Left lung (tissue), 4 donors: ENCODE measurements at regions not wholly inside any gene's neighbourhood (a gene's known extent, or its start where the extent isn't known, plus 50 kb on each side); places are given as distances from the start of the nearest gene placed in this dataset.
A peak's percentile ranks its signal among the peaks of the same experiment; 100 is the strongest.

Experiments
- ATAC-seq: fragments of 200-7000 bp; cut with Tn5 transposase; one replicate; pipeline ENCODE4 v1.9.1; 2020; ENCODE audit warnings: moderate library complexity
- DNase-seq, 4 donors: peaks; one replicate each; pipeline ENCODE4 v3.0.0-alpha.2; 2013 to 2020
- H3K27ac ChIP-seq, 2 donors: fragments of 200-600 bp; sonication (generic) in 1 of 2; one replicate each; pipeline versions ENCODE4 v1.5.0 to v1.8.0; 2020 to 2021
- H3K27me3 ChIP-seq, 2 donors: fragments of 200-600 bp; sonication (generic) in 1 of 2; one replicate each; pipeline versions ENCODE4 v1.5.0 to v1.8.0; 2020 to 2021
- H3K36me3 ChIP-seq, 2 donors: fragments of 200-600 bp; sonication (generic) in 1 of 2; one replicate each; pipeline versions ENCODE4 v1.5.0 to v1.8.0; 2020 to 2021
- H3K4me1 ChIP-seq, 2 donors: fragments of 200-600 bp; one replicate each; pipeline ENCODE4 v1.8.0; 2021
- H3K4me3 ChIP-seq, 2 donors: fragments of 200-600 bp; sonication (generic) in 1 of 2; one replicate each; pipeline versions ENCODE4 v1.5.0 to v1.8.0; 2020 to 2021; ENCODE audit warnings: mild to moderate bottlenecking in 1 of 2
- H3K9me3 ChIP-seq, 2 donors: fragments of 200-600 bp; sonication (generic) in 1 of 2; one replicate each; pipeline versions ENCODE4 v1.5.0 to v1.8.0; 2020 to 2021
- intact Hi-C, 2 donors: fragments of 100-400 bp; cut with DNase I; formaldehyde crosslinking; loops; one replicate each; pipeline versions ENCODE4 v1.11.2 to v1.14.2; 2022
- TF ChIP-seq, protein P1 (sequence below), 2 donors: fragments of 200-600 bp; sonication (generic) in 1 of 2; IDR thresholded peaks; one replicate each; pipeline versions ENCODE4 v1.5.0 to v1.8.0; 2021; ENCODE audit warnings: antibody characterized with exemption in 2 of 2
- donor health status: DM: no; HTN: yes; CAD: no.
- donor health status: DM: no; HTN: no; CAD: no.

DNA sequence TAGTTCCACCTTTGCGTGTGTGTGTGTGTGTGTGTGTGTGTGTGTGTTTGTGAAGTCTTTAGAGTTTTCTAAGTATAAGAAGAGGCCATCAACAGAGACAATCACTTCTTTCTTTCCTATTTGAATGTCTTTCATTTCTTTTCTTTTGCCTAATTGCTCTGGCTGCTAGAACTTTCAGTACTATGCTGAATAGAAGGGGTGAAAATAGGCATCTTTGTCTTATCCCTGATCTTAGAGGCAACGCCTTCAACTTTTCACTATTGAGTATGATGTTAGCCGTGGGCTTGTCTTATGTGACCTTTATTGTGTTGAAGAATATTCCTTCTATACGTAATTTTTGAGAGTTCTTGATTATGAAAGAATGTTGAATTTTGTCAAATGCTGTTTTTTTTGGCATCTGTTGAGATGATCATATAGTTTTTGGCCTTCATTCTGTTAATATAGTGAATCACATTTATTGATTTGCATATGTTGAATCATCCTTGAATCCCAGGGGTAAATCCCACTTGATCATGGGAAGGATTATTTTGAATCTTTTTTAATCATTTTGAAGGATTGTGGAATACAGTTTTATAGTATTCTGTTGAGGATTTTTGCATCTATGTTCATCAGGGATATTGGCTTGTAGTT lies 134.8 kb upstream of the CD180 start:
- no peak for DNase-seq
- intact Hi-C loops = no loop called here
- Histone ChIP-seq H3K27me3 (no peaks in the 10 kb centered on the region), H3K9me3 (peaks cover 0 to 8% of the 10 kb centered on the region in 2 donors), H3K36me3 (no peaks in the 10 kb centered on the region), H3K4me3 (no peak overlapping the region), H3K27ac (no peak overlapping the region), H3K4me1 (no peaks in the 10 kb centered on the region)
- ATAC-seq = no peak
- TF ChIP-seq, protein P1, sequence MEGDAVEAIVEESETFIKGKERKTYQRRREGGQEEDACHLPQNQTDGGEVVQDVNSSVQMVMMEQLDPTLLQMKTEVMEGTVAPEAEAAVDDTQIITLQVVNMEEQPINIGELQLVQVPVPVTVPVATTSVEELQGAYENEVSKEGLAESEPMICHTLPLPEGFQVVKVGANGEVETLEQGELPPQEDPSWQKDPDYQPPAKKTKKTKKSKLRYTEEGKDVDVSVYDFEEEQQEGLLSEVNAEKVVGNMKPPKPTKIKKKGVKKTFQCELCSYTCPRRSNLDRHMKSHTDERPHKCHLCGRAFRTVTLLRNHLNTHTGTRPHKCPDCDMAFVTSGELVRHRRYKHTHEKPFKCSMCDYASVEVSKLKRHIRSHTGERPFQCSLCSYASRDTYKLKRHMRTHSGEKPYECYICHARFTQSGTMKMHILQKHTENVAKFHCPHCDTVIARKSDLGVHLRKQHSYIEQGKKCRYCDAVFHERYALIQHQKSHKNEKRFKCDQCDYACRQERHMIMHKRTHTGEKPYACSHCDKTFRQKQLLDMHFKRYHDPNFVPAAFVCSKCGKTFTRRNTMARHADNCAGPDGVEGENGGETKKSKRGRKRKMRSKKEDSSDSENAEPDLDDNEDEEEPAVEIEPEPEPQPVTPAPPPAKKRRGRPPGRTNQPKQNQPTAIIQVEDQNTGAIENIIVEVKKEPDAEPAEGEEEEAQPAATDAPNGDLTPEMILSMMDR (IDR thresholded peaks at IDR 0.05) = no peak

DNA sequence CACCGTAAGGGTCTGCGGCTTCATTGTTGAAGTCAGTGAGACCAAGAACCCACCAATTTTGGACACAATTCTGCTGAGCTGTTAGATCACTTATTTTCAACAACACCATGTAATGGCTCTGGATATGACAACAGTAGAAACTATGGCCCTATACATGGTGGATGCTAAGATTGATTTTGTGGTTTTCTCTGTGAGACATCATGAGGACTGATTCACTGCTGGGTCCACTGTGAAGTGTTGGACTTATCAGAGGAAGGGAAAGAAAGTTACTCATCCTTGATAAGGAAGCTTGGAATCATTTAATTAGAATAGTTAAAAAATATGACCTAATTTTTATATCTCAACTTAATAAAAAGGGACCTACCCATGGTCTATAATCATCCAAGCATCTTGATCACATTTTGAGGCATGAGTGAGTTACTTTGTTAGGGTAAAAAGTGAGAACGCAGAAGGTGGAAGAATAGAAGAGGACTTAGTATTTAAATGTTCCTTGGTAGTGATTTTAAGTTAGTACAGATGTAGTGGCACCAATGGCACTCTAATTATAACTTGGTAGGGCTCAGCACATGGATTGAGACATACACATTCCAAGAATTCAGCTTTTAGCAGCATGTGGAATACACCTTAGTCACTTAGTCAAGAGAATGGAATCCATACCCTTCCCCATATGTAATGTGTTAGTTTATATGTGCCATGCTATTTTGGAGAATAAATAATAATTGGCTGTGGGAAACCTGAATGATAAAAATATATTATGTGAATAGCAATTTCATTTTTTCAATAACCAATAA lies 123.5 kb upstream of the CD180 start:
- Histone ChIP-seq H3K4me3 (no peak overlapping the region), H3K9me3 (peaks cover 0 to 3% of the 10 kb centered on the region in 2 donors), H3K27me3 (no peaks in the 10 kb centered on the region), H3K4me1 (peaks cover 0 to 9% of the 10 kb centered on the region in 2 donors), H3K36me3 (no peaks in the 10 kb centered on the region), H3K27ac (no peak overlapping the region)
- intact Hi-C loops = no loop called here
- TF ChIP-seq, protein P1 (IDR thresholded peaks at IDR 0.05) = no peak
- DNase-seq (no peak), ATAC-seq (no peak)

GRCh38 chr5:67318746-67319145 lies 122.1 kb upstream of the CD180 start:
- ATAC-seq (no peak), DNase-seq (peak in 1 of 4 donors; percentile 62)
- no peaks in the 10 kb centered on the region for H3K27me3 ChIP-seq
- TF ChIP-seq, protein P1 (IDR thresholded peaks at IDR 0.05) = no peak
- intact Hi-C loops = no loop called here
- no peaks in the 10 kb centered on the region for H3K36me3 ChIP-seq
- peaks cover 0 to 12% of the 10 kb centered on the region in 2 donors for H3K4me1 ChIP-seq
- no peak overlapping the region for H3K27ac ChIP-seq
- peaks cover 0 to 3% of the 10 kb centered on the region in 2 donors for H3K9me3 ChIP-seq
- no peak overlapping the region for H3K4me3 ChIP-seq

DNA sequence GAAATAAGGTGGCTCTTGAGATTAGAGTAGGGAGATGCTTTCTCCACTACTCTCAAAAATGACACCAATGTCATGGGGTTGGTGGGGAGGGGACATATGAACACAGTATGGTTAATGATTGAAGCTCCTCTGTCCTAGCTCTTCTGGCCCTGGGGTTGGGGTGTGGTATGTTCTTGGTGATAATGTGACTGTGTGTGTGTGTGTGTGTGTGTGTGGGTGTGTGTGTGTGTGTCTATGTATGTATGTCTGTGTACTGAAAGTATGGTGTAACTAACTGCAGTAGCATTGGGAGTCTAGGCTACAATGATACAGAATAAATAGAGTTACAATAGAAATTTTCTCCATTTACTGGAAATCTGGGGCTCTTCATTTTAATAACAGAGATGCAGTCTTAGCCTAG lies 121.0 kb upstream of the CD180 start:
- intact Hi-C loops = no loop called here
- H3K36me3 ChIP-seq = no peaks in the 10 kb centered on the region
- TF ChIP-seq, protein P1 (IDR thresholded peaks at IDR 0.05) = no peak
- DNase-seq (no peak), ATAC-seq (no peak)
- no peak overlapping the region for H3K4me3 ChIP-seq
- peaks cover 0 to 3% of the 10 kb centered on the region in 2 donors for H3K9me3 ChIP-seq
- H3K4me1 ChIP-seq = peaks cover 0 to 12% of the 10 kb centered on the region in 2 donors
- H3K27me3 ChIP-seq = no peaks in the 10 kb centered on the region
- H3K27ac ChIP-seq = no peak overlapping the region

DNA sequence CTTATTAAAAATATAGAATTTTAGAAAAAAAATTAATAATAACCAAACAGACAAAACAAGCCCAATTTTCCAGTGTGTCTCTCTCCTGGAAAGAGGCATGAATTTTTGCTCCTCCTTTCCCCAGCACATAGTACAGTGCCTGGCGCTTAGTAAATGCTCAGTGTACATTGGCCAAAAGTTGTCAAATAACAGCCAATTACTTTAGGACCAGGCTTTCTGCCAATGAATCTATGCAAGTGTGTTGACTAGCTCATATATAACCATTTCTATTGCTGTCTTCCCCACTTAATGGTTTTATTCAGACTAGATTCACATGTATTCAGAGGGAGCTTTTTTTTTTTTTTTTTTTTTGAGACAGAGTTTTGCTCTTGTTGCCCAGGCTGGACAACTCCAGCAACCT lies 120.1 kb upstream of the CD180 start:
- intact Hi-C loops = no loop called here
- no peak for DNase-seq

More for the DNA sequence above, 120.1 kb upstream of the CD180 start:
- Histone ChIP-seq H3K4me1 (peaks cover 0 to 12% of the 10 kb centered on the region in 2 donors), H3K27ac (no peak overlapping the region), H3K27me3 (no peaks in the 10 kb centered on the region), H3K9me3 (peaks cover 0 to 3% of the 10 kb centered on the region in 2 donors), H3K4me3 (no peak overlapping the region), H3K36me3 (no peaks in the 10 kb centered on the region)
- TF ChIP-seq, protein P1 (IDR thresholded peaks at IDR 0.05) = no peak
- no peak for ATAC-seq
